ENCODE measurements at regions not wholly inside any gene's neighbourhood (a gene's known extent, or its start where the extent isn't known, plus 50 kb on each side); places are given as distances from the start of the nearest gene placed in this dataset.

- no peak for TF ChIP-seq SIN3A (IDR thresholded peaks at IDR 0.05; ENCODE audit: borderline replicate concordance, insufficient read depth, low read length)
- TF ChIP-seq TAF1 (IDR thresholded peaks at IDR 0.05; ENCODE audit: borderline replicate concordance, insufficient read depth, low read length), result no peak
- TF ChIP-seq REST (IDR thresholded peaks at IDR 0.05; ENCODE audit: insufficient read depth in 1 of 2, low read depth in 2 of 2, low read length in 2 of 2), result no peak
- TF ChIP-seq POLR2AphosphoS5 (IDR thresholded peaks at IDR 0.05; ENCODE audit: low read depth, low read length), result no peak
- TF ChIP-seq FOXP2 (optimal IDR thresholded peaks at IDR 0.05; ENCODE audit: borderline replicate concordance, extremely low read depth, extremely low read length, insufficient read depth), result no peak
Observed at GRCh38 chr9:135224921-135225541, 137.6 kb downstream of the OLFM1 start.
